ENCODE measurements at regions not wholly inside any gene's neighbourhood (a gene's known extent, or its start where the extent isn't known, plus 50 kb on each side); places are given as distances from the start of the nearest gene placed in this dataset.

GRCh38 chr20:10978713-10979112 is 304.9 kb upstream of the JAG1 start:
- DNase-seq (ENCODE audit: low spot score) = no peak
- H2AFZ ChIP-seq (ENCODE audit: low read length) = no peak overlapping the region
- H3K4me1 ChIP-seq (ENCODE audit: insufficient read depth, low read length) = no peaks in the 10 kb centered on the region
- H3K4me3 ChIP-seq (replicated peaks in 1 of 3; ENCODE audit: insufficient read depth in 1 of 3, low read depth in 2 of 3, low read length in 3 of 3) = no peak overlapping the region
- ATAC-seq = no peak
- CTCF ChIA-PET (ENCODE audit: low intra/inter-chr PET ratio, low total read pairs) = no interaction called here
- H3K4me2 ChIP-seq (ENCODE audit: low read depth, low read length) = no peak overlapping the region
- TF ChIP-seq GABPB1 (CRISPR knock-in tag; IDR thresholded peaks at IDR 0.05) = no peak
- no peak for TF ChIP-seq ZNF569 (CRISPR knock-in tag; IDR thresholded peaks at IDR 0.05; ENCODE audit: borderline replicate concordance)
- TF ChIP-seq HNRNPK (IDR thresholded peaks at IDR 0.05; ENCODE audit: low read depth, low read length, poor library complexity, severe bottlenecking) = no peak
- TF ChIP-seq ZBED4 (CRISPR knock-in tag; IDR thresholded peaks at IDR 0.05; ENCODE audit: borderline replicate concordance) = no peak
- TF ChIP-seq ZNF317 (CRISPR knock-in tag; IDR thresholded peaks at IDR 0.05) = no peak
- no peak for TF ChIP-seq HNF1B (CRISPR knock-in tag; IDR thresholded peaks at IDR 0.05)
- TF ChIP-seq TOPORS (CRISPR knock-in tag; IDR thresholded peaks at IDR 0.05) = no peak
- TF ChIP-seq ZNF619 (CRISPR knock-in tag; IDR thresholded peaks at IDR 0.05) = no peak
- TF ChIP-seq REPIN1 (CRISPR knock-in tag; IDR thresholded peaks at IDR 0.05; ENCODE audit: borderline replicate concordance, low read depth) = no peak
- no peak for TF ChIP-seq TFAP4 (IDR thresholded peaks at IDR 0.05; ENCODE audit: borderline replicate concordance, low read depth)
- TF ChIP-seq NR2C2 (CRISPR knock-in tag; IDR thresholded peaks at IDR 0.05; ENCODE audit: borderline replicate concordance) = no peak
- TF ChIP-seq ZBTB25 (CRISPR knock-in tag; IDR thresholded peaks at IDR 0.05) = no peak
- TF ChIP-seq ZNF577 (CRISPR knock-in tag; IDR thresholded peaks at IDR 0.05; ENCODE audit: borderline replicate concordance, low read depth) = no peak
- TF ChIP-seq PLRG1 (conservative IDR thresholded peaks at IDR 0.05) = no peak
- POLR2A ChIA-PET = no interaction called here
- intact Hi-C loops (cut with micrococcal nuclease; ENCODE audit: unreplicated experiment) (no loop called here), in situ Hi-C loops (cut with HindIII; ENCODE audit: extremely low pct_ligation_motif_present, low pct_unique_long_range_greater_than_20kb) (no loop called here)
- H4K20me1 ChIP-seq (ENCODE audit: insufficient read depth, low read length) = no peaks in the 10 kb centered on the region
- BruUV-seq (replicated peaks) = no TSS peak
- no peaks in the 10 kb centered on the region for H3K9me3 ChIP-seq (ENCODE audit: low read length)
- no peak overlapping the region for H3K27ac ChIP-seq (ENCODE audit: extremely low read length, insufficient read depth, low read length)
- no peaks in the 10 kb centered on the region for H3K36me3 ChIP-seq (replicated peaks in 1 of 2; ENCODE audit: control insufficient read depth in 1 of 2, insufficient read depth in 2 of 2, low read length in 2 of 2)
- H3K9ac ChIP-seq (ENCODE audit: insufficient read depth, low read depth, low read length) = no peak overlapping the region
- FAIRE-seq = no peak
- H3K27me3 ChIP-seq (ENCODE audit: control insufficient read depth in 1 of 2, insufficient read depth in 2 of 2, low read length in 2 of 2) = peaks cover 0 to 2% of the 10 kb centered on the region in 2 experiments; a peak in 1 of 5 replicates
- WGBS (ENCODE audit: low lambda C conversion rate) = 31% methylated on average over 5 of the region's 5 CpGs
- H3K79me2 ChIP-seq (ENCODE audit: insufficient read depth, low read length) = no peaks in the 10 kb centered on the region
